NCI-H226 (cell line): ENCODE measurements at regions not wholly inside any gene's neighbourhood (a gene's known extent, or its start where the extent isn't known, plus 50 kb on each side); places are given as distances from the start of the nearest gene placed in this dataset.

Experiments
- DNase-seq: peaks from one replicate; pipeline ENCODE4 v3.0.0-alpha.2; 2015

- DNase-seq, result no peak
Measured at GRCh38 chr13:83589814-83590213, 292.5 kb downstream of the SLITRK1 start.

DNA sequence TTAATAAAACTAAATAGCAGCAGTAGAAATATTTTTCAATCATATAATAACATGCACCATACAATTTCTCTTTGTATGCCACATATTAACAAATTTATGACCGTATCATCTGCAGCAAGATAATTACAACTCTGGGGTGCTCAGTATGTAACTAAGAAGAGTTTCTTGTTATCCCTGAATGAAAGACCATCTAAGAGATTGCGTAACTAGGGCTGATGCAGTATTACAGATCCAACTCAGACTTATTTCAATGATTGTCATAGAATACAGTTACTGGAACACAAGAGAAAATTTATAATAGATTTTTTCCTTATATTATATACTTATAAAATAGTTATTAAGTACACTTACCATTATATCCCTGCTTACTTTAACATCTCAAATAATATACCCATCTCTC lies 305.1 kb downstream of the SLITRK1 start:
- no peak for DNase-seq

DNA sequence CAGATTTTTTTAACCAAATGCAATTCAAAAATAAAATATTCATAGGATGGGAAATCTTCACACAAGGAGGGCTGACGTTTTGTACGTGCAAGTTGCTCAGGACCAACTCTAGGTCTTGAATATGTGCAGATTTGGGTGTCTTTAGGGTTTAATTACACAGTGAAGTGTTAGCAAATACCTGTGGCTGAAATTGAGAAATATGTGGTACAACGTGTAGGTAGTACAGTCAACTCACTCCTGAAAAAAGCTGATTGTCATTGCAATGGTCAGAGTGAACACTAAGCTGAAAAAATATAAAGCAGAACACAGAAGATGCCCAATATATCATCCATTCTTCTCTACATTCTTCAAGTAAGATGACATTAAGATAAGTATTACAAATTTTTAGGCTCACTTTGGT lies 314.3 kb downstream of the SLITRK1 start:
- no peak for DNase-seq

DNA sequence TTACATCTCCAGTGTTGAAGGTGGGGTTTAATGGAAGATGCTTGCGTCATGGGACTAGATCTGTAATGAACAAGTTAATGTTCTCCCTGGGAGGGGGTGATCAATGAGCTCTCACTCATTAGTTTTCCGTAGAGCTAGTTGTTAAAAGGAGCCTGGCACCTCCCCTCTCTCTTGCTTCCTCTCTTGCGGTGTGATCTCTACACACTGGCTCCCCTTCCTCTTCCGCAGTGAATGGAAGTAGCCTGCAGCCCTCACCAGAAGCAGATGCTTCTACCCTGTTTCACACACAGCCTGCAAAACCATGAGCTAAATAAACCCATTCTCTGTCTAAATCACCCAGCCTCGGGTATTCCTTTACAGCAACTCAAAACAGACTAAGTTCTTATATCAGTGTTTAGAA lies 318.8 kb downstream of the SLITRK1 start:
- no peak for DNase-seq

DNA sequence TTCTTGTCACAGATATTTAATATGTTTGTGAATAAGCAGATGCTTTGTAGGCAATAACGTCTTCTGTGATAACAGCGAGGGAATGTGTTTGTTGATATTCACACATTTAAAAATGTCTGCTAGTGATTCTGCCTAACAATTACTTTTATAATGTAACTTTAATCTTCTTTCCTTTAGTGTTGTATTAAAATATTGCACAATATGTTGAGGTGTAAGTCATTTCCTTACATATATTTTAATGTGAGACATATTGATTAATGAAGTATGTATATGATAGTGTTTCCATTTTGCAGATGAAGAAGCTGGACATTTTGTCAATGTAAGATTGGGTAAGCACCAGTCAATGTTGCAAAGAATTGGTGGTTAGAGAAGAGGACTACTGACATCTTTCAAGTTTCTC lies 324.4 kb downstream of the SLITRK1 start:
- DNase-seq, result no peak

DNA sequence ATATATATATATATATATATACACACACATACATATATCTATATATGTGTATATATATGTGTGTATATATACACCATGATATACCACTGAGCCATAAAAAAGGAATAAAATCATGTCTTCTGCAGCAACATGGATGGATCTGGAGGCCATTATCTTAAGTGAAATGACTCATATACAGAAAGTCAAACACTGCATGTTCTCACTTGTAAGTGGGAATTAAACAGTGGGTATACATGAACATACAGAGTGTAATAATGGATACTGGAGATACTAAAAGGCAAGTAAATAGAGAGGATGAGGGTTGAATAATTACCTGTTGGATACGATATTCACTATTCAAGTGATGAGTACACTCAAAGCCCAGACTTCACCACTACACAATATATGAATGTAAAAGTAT lies 332.6 kb downstream of the SLITRK1 start:
- no peak for DNase-seq

DNA sequence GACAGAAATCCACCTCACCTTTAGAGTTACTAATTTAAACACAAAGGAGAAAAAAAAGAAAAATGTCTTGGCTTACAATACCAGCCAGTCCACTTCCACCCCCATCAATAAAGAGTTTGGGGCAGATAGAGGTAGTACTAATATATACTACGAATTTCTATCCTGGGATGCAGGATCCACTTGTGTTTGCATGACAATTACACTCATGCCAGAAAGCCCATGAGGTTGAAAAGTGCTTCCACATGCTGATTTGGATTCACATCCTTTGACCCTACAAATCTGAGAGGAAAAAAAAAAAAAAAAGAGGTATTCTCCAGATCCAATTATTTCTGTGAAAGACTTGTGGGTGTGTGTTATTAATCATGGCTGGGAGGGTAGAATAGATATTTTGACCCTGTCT lies 335.2 kb downstream of the SLITRK1 start:
- DNase-seq, result no peak

DNA sequence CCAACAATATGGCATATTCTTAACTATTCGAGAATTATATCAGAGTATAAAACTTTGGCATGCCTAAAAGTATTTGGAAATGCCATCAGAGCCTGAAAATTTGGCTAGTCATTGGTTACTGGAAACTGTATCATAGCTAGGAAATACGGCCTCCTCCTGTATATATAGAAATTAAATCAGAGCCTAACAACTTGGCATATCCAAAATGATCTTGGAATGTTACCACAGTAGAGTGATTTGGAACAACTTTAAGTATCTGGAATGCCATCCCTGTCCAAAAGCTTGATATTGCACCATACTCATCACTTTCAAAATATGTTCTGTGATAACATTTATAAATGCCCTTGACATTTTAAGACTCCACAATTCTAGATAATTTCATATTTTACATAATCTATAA lies 335.8 kb downstream of the SLITRK1 start:
- peak; percentile 74 for DNase-seq

- no peak for DNase-seq
Measured at GRCh38 chr13:83538636-83539035, 343.6 kb downstream of the SLITRK1 start.

DNA sequence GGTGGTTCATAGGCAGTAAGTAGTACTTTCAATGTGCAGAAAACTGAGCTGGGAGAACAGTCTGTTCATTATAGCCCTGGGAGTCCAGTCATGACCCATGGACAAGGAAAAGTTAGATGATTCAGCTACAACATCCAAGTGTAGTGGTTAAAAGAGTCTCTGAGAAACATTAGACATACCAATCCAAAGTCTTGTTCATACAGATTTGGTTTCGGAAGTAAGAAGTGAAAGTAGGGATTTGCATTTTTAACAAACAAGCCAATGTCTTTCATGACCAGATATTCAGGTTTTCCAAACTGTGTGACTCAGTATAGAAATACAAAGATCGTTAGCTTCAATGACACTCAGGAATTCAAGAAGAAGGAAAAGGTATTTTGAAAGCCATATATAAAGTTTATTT lies 345.3 kb downstream of the SLITRK1 start:
- no peak for DNase-seq

DNA sequence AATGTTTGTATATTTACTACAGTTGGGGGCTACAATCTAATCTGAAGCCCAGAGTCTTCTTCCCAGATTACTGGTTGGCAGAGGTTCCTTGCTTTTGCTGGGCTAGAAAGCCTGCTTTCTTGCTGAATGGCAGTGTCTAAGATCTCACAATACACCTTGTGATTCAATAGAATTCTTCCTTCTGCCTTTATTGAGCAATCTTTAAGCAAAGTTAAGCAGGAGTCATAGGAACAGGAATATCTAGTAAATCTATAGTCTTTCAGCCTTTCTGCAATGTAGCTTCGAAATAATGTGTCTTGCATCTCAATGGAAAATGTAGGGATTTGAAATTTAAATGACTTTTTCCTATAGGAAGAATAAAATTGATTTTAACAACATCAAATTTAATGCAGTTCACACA lies 346.1 kb downstream of the SLITRK1 start:
- no peak for DNase-seq

DNA sequence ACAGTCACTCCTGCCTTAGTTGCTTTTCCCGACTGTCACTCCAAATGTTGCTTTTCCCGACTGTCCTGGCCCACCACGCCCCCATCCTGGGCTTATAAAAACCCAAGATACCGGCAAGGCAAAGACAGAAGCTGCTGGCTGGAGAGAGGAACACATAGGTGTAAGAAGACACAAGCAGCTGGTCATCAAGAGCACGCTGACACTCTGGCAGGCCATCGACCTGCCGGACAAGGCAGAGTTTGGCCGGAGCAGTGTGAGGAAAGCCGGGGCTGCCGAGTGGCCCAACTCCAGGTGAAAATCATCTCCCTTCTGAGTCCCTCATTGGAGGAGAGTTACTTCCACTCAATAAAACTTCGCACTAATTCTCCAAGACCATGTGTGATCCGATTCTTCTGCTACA lies 349.5 kb downstream of the SLITRK1 start:
- no peak for DNase-seq

- no peak for DNase-seq
Measured at GRCh38 chr13:83531022-83531421, 351.3 kb downstream of the SLITRK1 start.

GRCh38 chr13:83516781-83517180 lies 365.5 kb downstream of the SLITRK1 start:
- DNase-seq, result no peak

- peak; percentile 73 for DNase-seq
Measured at GRCh38 chr13:83515268-83516015, 366.8 kb downstream of the SLITRK1 start.

DNA sequence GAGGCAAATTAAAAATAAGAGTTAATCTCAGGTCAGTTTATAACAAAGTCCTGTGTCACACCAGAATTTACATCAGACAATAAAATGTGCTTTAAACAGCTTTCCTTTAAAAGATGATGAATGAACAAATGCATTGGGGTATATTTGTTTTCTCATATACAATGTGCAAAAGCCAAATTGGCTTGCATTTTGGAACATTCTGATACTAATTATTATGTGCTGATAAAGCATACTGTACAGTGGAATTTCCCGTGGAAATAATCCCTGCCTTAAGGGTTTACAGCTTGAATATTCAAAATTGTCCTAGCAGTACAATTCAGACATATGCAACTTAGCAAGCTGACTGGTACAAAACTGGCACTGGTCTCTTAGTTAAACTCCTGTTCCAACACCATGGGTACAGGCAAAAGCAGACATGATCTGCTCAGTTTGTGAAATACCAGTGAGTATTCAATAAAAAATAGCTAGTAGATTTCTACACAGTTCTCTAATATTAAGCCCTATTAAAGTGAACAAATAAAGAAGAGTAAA lies 373.4 kb downstream of the SLITRK1 start:
- DNase-seq, result no peak

- peak; percentile 38 for DNase-seq
Measured at GRCh38 chr13:83503424-83503823, 378.9 kb downstream of the SLITRK1 start.

DNA sequence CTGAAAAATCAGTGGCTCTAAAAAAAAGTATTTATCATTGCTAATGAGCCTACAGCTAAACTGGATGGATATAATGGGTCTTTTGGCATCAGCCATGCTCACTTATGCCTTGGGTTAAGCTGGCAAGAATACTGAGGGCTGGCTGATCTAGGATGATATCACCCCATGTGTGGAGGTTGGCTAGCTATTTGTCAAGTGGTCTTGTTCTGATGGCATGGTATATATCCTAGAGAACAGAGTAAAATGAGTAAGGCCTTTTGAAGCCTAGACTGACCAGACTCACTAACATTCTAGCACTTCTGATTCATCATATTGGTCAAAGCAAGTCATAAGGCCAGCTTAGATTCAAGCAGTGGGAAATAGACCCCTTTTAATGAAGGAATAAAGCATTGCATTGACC lies 383.0 kb downstream of the SLITRK1 start:
- DNase-seq, result peak; percentile 51

DNA sequence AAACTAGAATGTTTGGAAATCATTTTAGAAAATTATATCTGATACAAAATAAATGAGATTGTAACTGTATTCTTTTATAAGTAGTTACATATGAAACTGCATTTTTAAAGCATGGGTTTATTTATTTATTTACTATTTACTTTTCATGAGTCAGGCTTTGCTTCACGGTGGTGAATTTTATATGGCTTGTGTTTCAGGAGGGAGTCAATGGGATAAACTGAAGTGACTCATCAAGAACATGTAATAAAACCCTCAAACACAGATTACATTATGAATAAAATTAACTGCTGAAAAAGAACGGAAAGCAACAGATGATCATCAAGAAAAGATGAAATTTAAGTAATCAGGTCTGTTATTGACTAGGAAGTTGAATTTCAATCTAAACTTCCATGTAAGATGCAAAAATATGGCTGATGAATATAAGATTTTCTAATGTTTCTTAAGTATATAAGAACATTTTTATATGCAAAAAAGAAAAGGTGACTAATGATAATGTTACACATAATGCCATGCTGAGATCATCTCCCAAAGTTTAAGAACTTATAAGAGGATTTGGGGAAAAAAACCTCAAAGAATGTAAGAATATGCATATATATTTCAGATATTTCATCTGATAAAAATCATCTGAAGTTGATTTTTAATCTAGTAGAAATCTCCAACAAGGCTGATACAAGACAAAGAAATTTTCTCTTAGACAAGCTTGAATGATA lies 383.6 kb downstream of the SLITRK1 start:
- peak; percentile 55 for DNase-seq

DNA sequence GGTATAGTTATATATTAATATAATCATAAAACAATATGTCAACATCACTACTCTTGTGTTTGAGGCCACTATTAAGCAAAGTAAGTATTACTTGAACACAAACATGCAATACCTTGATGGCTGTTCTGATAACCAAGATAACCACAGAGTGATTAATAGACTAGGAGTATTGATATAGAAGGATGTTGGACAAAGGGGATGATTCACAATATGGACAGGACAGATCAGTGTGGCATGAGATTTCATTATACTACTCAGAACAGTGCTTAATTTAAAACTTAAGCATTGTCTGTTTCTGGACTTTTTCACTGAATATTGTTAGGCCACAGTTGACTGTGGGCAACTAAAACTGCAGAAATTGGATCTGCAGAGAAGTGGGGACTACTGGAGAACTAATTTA lies 384.2 kb downstream of the SLITRK1 start:
- no peak for DNase-seq

DNA sequence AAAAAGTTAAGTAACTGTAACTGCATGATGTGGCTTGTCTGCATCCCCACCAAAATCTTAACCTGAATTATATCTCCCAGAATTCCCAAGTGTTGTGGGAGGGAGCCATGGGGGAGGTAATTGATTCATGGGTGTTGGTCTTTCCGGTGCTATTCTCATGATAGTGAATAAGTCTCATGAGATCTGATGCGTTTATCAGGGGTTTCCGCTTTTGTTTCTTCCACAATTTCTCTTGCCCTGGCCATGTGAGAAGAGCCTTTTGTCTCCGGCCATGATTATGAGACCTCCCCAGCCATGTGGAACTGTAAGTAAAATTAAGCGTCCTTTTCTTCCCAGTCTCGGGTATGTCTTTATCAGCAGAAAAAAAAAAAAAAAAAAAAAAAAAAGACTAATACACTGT lies 385.8 kb downstream of the SLITRK1 start:
- DNase-seq, result no peak

GRCh38 chr13:83485101-83485500 lies 397.2 kb downstream of the SLITRK1 start:
- DNase-seq, result no peak

- peak; percentile 44 for DNase-seq
Measured at GRCh38 chr13:83471011-83471410, 411.3 kb downstream of the SLITRK1 start.

DNA sequence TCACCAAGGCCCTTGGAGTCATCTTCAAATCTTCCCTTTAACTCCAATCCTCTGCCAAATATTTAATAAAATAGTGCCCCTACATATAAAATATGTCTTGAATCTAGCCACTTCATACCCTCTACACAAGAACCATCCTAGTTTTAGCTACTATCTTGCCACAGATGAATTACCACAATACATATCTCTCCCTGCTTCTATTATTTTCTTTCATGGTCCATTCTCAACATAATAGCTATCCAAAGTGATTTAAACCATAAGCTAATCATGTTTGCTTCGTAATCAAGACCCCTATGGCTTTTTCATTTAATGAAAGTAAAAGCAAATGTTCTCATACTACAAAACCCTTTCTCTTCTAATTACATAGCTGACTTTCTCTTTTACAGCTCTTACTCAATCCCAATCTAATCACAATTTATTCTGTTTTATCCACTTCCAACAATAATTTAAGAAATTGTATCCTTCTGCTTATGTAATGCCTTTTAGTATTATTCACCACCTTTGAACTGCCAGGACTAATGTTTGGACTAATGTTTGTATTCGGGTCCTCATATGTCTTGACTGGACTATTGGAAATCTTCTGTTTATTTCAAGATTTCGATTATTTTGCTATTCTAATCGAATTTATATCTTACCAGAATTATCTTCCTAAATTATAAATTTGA lies 412.0 kb downstream of the SLITRK1 start:
- DNase-seq, result no peak
